ENCODE measurements at regions not wholly inside any gene's neighbourhood (a gene's known extent, or its start where the extent isn't known, plus 50 kb on each side); places are given as distances from the start of the nearest gene placed in this dataset.
"Not testable (repeated sequence)": the region's sequence is repeated elsewhere in the genome, so short reads cannot be mapped to it uniquely, and the experiment has no call there.

DNA sequence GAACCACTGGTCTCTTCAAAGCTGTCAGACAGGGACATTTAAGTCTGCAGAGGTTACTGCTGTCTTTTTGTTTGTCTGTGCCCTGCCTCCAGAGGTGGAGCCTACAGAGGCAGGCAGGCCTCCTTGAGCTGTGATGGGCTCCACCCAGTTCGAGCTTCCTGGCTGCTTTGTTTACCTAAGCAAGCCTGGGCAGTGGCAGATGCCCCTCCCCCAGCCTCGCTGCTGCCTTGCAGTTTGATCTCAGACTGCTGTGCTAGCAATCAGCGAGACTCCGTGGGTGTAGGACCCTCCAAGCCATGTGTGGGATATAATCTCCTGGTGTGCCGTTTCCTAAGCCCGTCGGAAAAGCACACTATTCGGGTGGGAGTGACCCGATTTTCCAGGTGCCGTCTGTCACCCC lies 1243.2 kb upstream of the CRIM1 start:
- not testable (repeated sequence) for TF ChIP-seq KDM1A (IDR thresholded peaks at IDR 0.05; ENCODE audit: borderline replicate concordance, low read length); POLR2A (IDR thresholded peaks at IDR 0.05; ENCODE audit: control extremely low read depth in 1 of 2, low read depth in 2 of 2, low read length in 2 of 2); RFX5 (IDR thresholded peaks at IDR 0.05; ENCODE audit: borderline replicate concordance, low read depth, low read length); SIX5 (IDR thresholded peaks at IDR 0.05; ENCODE audit: low read depth, low read length); SRF (IDR thresholded peaks at IDR 0.05; ENCODE audit: low read depth, low read length); CHD1 (IDR thresholded peaks at IDR 0.05; ENCODE audit: low read depth, low read length); ZNF274 (IDR thresholded peaks at IDR 0.05; ENCODE audit: borderline replicate concordance, extremely low read depth, low read length); JUN (IDR thresholded peaks at IDR 0.05; ENCODE audit: low read depth, low read length); BCL11A (IDR thresholded peaks at IDR 0.05; ENCODE audit: low read depth in 2 of 2, low read length in 2 of 2); POLR2AphosphoS5 (IDR thresholded peaks at IDR 0.05; ENCODE audit: low read depth, low read length); YY1 (IDR thresholded peaks at IDR 0.05; ENCODE audit: low read depth, low read length)
- TF ChIP-seq, protein P1, sequence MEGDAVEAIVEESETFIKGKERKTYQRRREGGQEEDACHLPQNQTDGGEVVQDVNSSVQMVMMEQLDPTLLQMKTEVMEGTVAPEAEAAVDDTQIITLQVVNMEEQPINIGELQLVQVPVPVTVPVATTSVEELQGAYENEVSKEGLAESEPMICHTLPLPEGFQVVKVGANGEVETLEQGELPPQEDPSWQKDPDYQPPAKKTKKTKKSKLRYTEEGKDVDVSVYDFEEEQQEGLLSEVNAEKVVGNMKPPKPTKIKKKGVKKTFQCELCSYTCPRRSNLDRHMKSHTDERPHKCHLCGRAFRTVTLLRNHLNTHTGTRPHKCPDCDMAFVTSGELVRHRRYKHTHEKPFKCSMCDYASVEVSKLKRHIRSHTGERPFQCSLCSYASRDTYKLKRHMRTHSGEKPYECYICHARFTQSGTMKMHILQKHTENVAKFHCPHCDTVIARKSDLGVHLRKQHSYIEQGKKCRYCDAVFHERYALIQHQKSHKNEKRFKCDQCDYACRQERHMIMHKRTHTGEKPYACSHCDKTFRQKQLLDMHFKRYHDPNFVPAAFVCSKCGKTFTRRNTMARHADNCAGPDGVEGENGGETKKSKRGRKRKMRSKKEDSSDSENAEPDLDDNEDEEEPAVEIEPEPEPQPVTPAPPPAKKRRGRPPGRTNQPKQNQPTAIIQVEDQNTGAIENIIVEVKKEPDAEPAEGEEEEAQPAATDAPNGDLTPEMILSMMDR (IDR thresholded peaks at IDR 0.05; ENCODE audit: control extremely low read depth in 1 of 3, insufficient read depth in 1 of 3, low read depth in 1 of 3, low read length in 3 of 3), result not testable (repeated sequence)

Measured in H1 (cell line).